NCI-H128 (cell line): ENCODE measurements at regions not wholly inside any gene's neighbourhood (a gene's known extent, or its start where the extent isn't known, plus 50 kb on each side); places are given as distances from the start of the nearest gene placed in this dataset.
A peak's percentile ranks its signal among the peaks of the same experiment; 100 is the strongest.
"Not testable (repeated sequence)": the region's sequence is repeated elsewhere in the genome, so short reads cannot be mapped to it uniquely, and the experiment has no call there.

ENCODE experiments used
- DNase-seq: peaks from one replicate; lab custom pipeline; 2025; ENCODE audit not compliant: unreplicated experiment; lab: John Stamatoyannopoulos, UW

DNA sequence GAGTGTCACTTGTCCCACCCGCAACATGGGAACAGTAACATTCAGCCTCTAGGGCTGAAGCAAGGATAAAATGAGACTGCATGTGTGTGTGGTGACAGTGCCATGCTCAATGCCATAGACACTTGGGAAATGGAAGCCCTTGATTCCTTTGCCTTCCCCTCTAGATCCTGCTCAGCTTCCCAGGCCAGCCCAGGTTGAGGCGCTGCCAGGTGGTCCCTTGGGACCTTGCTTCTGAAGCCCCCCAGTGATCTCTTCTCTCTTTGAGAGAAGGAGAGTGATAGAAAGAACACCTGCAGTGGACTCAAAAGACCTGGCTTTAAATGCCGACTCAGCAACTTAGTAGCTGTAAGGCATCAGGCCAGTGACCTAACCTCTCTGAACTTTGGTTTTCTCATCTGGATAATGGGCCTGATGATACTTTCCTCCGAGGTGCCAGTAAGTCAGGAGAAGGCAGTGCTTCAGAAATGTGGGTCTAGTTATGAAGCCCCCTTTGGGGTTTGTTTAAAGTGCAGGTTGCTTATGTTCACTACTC lies 144.5 kb downstream of the RPLP1 start:
- DNase-seq = no peak

DNA sequence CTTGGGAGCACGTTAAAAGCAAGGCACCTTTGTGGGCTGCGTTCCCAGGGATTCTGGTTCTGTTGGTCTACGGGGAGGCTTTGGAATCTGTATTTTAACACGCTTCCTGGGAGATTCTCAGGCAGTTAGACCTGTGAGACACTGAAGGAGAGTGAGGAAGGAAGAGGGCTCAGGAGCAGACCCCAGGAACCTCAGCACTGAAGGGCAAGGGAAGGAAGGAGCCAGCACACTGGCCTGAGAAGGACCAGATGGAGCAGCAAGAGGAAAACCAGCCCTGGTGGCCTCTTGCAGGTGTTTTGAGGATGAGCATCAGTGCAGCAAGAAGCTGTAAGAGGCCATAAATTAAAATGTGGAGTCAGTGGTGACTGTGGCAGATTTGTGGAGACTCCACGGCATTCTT lies 146.7 kb downstream of the RPLP1 start:
- no peak for DNase-seq

DNA sequence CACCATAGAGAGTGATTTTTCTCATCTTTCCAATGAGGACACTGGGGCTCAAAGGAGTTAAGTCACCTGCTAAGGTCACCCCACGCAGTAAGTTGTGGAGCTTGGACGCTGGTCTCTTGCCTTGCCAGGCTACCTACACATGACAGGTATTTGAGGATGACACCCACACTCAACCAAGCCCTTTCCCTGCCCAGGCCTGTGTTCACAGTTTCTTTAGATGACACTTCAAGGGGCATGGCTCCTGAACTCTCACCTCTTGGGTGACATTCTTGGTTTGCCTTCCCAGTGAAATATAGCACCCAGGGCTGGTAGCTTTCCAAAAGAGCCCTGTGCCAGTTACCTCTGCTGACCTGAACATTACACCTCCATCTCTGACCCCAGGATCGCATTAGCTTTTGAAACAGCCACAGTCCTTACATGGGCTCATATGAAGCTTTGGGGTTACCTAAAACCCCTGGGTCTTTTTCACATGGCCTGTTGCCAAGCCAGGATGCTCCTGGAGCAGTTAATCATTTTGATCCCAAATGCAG lies 148.0 kb downstream of the RPLP1 start:
- DNase-seq = no peak

DNA sequence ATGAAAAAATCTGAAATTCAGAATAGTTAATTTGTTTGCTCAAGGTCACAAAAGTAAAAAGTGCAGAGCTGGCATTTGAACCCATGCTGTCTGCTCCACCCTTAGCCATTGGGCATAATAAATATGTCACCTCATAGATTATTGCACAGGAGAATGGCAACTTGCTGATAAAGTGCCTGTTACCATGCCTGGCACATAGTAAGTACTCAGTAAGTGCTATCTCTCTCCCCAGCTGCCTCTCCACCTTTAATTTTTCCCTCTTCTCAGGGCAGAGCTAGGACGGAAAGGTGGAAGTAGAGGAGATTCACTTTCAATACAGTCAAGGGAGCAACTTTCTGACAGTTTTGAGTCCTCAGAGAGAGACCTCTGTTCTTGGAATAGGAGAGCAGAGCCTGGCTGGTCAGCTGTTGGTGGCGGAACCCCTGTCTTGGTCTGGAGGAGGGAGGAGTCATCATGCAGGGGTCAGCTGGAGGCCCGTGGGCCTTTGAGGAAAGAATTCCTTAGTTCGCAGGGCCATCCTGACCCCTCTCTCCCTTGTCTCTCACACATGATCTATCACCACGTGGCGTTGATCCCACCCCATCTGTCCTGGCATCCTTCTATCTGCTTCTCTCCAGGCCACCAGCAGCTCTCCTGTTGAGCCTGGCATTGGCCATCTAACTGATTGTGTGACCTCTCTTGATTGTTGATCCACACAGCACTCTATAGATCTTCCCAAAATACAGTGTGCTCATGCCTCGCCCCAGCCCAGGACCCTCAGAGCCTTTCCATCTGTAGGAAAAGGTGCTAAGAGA lies 149.3 kb downstream of the RPLP1 start:
- DNase-seq = no peak

DNA sequence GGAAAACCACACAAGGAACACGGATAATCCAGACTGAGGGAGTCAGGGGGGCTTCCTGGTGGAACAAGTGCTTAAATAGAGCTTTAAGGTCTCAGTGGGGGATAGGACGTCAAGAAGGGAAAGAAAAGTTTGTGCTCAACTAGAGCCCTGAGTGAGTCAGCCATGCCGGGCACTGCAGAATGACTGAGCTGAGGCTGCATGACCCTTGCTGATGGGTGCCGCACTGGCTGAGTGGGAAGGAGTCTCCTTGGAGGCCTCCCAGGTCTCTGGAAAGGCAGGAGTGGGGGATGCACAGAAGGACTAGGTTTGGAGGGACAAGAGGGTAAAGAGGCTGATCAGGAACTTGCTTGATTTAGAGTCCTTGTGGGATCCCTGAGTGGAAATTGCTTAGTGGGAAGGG lies 150.3 kb downstream of the RPLP1 start:
- no peak for DNase-seq

DNA sequence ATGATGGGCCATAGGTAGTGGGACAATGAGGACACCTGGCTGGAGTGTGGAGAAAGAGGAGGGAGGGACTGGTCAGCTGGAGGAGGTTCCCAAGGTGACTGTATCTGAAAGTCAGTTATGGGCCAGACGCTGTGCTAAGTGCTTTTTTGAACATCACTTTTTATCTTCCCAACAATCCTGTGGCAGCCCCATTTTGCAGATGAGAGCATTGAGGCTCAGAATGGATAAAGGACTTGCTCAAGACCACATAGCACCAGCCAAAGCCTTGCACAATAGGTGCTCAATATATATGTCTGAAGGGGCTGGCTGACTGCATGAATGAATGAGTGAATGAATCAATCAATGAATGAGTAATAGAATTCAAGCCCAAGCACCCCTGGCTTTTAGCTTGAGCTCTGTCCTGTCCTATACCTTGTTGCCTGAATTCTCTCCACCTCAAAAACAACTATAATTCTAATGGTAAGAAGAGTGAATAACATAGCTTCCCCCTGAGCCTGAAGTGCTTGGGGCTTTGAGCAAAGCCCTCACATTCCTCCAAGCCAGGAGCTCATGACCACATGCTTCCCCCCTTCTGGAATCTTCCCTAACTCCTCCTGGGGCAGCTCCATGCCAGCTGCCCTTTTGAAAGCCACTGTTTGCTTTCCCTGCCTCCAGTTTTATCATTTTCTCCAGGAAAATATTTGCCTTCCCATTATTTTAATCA lies 150.9 kb downstream of the RPLP1 start:
- DNase-seq = no peak

DNA sequence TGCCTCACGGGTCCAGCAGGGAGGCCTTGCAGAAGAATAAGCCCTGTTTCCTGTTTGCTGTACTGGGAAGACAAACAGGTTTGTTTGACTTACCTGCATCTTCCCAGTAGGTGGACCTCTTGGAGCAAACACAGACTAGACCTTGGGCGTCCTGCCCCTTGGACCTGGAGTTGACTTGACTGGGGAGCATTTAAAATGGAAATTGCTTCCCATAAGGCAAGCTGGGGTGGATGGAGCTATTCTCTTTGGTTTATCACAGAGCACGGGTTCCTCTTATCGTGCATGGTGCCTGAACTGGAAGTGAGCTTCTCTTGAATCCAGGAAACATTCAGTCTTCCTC lies 151.4 kb downstream of the RPLP1 start:
- no peak for DNase-seq

DNA sequence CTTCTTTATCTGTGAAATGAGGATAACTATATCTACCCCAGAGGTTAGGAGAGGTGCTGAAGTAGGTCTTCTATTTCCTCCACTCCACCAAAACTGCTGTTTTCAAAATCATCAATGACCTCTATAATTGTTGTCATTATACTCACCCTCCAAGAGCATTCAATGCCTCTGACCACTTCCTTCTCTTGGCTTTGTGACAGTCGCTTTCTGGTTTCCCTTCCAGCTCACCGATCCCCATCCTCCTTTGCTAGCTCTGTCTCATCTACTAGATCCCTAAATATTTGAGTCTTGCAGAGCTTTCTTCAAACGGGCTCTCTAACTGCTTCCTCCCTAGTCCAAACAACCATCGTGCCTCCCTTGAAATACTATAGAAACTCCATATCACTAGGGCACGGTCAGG lies 153.5 kb downstream of the RPLP1 start:
- no peak for DNase-seq

DNA sequence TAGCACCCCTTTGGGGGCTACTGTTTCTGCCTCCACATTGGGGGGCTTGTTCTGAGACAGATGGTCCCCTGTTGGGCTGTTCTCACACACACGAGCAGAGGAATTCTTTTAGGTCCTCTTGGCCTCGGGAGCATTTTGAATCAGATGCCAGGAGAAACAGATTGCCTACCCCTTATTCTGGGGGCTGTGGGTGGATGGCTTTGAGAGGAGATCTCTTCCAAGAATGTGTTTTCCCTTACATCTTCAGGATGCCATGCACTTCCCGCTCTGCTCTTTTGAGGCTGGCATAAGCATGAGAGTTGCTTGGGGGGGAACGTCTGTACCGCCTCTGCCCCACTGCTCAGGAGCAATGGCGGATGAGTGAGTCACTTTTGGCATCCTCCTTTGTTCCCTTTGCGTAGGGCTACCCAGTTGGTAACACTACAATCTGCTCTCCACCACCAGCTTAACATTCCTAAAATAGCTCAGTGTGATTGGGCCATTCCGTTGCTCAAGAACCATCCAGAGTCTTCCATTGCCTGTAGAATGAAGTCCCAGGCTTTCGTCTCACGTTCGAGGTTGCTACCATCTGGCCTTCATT lies 154.4 kb downstream of the RPLP1 start:
- no peak for DNase-seq

DNA sequence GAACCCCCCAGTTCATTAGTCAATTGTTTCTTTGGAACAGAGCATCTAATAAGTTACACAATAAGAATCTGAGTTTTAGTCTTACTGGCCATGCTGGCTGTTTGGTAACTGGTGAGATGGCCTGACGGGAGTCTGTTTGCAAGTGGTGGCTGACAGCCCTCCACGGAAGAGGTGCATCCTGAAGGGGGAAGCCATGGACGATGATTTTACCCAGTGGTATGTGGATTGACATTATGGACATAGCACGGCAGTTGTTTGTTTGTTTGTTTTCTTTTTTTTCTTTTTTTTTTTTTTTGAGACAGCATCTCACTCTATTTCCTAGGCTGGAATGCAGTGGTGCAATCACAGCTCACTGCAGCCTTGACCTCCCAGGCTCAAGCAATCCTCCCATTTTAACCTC lies 156.0 kb downstream of the RPLP1 start:
- DNase-seq = no peak

DNA sequence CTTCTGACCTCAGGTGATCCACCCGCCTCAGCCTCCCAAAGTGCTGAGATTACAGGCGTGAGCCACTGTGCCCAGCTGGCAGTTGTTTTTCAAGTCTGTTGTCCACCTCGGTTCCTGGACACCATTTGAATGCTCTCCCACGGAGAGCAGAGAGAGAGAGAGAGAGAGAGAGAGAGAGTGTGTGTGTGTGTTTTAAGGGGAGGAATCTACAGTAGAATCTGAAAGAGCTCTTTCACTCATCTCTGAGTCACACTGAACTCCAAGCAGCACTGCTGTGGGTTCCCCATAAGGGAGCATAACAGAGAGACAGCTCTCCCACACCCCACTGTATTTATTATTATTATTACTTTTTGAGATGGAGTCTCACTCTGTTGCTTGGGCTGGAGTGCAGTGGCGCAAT lies 156.6 kb downstream of the RPLP1 start:
- DNase-seq = no peak

DNA sequence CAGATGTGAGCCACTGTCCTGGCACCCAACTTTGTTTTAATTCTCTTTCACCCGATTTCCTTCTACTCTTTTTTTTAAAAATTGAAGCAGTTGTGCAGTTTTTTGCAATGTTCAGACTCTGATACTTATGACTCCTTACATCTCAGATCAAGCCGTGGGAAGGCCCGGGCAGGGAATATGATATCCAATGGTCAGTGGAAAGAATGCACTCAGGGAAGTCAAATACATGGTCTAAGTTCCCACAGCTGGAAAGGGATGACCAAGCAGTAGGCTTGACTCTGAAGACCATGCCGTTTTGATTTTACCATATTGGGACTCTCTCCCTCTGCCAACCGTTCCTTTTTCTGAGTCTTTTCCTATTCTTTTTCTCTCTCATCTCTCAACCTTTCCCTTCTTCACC lies 157.2 kb downstream of the RPLP1 start:
- DNase-seq = no peak

DNA sequence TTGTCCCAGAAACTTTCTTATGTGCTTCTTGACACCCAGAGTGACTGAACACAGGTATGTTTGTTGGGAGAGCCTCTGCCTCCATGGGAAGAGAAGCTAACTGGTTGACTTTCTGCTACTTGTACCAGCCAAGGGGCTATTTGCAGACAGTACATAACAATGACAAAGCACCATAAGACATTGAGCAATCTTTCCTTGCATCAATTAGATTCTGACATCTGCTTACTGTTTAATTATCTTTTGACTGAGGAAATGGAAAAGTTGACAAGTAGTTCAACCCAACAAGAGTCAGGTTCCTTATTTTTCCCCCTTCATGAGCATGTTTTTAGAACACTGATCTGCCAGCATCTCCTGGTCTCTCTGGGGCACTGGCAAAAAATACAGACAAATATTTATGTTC lies 157.7 kb downstream of the RPLP1 start:
- DNase-seq = no peak

DNA sequence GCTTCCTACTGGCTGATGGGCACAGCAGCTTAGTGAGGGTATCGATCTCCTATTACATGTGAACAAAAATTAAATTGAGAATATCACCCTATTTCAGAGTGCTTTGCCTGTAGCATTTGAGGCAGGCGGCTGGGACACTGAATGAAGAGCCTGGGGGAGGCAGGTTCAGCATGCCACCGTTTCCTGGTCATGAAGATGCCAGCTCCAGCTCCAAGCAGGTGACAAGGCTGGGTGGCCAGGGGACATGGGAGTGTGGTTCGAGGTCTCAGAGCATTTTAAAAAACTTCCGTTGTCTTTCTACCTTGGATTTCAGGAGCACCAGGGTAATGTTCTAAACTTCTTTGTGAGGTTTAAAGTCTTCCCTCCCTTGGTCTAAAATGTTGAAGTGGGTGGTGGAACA lies 158.2 kb downstream of the RPLP1 start:
- no peak for DNase-seq

DNA sequence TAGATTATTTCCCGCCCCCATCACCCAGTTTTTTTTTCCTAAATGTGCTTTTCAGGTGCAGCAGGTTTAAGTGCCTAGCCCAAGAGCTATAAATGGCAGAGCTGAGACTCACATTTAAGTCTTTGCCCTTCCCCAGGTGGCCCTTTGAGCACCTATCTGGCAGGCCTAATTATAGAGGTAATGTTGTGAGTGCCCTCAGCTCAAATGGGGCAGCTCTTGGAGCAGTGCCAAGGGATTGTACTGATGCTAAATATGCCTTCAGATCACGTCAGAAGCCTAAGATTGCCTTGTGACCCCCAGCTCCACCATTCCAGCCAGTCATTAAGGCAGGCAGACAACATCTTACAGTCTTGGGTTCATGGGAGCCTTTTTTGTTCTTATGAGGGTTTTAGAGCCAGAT lies 159.5 kb downstream of the RPLP1 start:
- DNase-seq = peak; percentile 47

DNA sequence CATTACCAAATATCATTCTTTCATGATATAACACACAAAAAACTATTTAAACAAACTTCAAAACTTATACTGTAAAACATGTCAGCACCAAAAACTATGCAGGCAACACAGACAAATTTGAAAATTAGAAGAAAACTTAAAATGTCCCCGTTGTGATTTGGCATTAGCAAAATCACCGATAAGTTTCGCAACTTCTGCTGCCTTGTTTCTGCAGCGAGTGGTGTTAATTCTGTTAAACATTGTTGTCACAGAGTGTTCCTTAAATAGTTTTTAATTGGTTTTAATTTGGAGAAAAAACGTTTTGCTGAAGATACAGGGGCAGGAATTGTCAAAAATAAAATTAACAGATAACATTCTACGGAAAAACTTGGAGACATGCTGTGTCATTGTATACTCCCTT lies 160.6 kb downstream of the RPLP1 start:
- no peak for DNase-seq

DNA sequence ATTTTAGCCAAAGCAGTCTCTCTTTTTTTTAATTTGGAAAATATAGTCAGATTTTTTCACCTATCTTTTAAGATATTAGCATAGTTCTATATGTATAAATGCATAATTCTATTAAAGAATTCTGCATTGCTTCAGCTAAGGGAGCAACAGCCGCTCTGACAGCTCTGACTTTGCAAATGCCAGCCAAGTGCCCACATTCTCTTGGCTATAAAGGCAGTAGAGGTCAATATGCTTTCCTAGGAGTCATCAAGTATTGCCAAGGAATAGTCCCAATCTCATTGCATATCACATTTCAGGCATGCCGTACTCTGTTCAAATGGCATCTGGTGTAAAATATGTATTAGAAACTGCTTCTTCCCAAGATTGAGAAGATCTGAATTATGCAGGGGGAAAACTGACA lies 161.4 kb downstream of the RPLP1 start:
- DNase-seq = no peak

DNA sequence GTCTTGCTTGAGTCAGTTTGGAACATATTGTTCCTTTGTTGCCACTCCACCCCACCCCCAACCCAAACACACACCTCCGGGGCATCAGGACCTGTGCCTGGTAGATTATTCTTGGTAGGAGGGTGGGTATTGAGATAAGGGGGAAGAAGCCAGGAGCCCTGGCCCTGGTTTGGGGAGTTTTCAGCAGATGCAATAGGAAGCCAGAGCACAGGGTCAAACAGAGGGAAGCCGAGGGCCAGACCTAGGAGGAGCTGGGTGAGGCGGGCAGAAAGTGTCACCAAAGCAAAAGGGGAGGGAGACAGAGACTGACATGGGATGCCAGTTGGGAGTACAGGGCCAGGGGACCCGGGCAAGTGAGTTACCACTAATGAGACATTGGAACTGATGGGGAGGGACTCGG lies 163.1 kb downstream of the RPLP1 start:
- DNase-seq = no peak

DNA sequence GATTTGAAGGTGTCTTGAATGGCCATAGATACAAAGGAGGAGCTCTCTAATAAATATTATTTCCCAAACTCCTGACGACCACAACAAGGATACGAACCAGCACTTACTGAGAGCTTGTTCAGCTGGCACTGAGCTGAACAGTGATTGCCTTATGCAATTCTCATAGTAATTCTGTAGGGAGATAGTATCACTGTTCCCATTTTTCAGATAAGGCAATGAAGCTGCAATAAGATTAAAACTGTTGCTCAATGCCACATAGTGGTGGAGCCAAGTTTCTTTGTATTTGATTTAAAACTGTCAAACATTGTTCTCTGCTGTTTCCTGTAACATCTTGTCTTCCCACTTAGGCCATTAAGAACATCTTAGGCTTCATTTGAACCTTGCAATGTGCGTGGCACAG lies 163.9 kb downstream of the RPLP1 start:
- no peak for DNase-seq

DNA sequence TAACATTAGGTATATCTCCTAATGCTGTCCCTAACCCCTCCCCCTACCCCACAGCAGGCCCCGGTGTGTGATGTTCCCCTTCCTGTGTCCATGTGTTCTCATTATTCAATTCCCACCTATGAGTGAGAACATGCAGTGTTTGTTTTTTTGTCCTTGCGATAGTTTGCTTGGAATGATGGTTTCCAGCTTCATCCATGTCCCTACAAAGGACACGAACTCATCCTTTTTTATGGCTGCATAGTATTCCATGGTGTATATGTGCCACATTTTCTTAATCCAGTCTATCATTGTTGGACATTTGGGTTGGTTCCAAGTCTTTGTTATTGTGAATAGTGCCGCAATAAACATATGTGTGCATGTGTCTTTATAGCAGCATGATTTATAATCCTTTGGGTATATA lies 164.5 kb downstream of the RPLP1 start:
- DNase-seq = not testable (repeated sequence)

DNA sequence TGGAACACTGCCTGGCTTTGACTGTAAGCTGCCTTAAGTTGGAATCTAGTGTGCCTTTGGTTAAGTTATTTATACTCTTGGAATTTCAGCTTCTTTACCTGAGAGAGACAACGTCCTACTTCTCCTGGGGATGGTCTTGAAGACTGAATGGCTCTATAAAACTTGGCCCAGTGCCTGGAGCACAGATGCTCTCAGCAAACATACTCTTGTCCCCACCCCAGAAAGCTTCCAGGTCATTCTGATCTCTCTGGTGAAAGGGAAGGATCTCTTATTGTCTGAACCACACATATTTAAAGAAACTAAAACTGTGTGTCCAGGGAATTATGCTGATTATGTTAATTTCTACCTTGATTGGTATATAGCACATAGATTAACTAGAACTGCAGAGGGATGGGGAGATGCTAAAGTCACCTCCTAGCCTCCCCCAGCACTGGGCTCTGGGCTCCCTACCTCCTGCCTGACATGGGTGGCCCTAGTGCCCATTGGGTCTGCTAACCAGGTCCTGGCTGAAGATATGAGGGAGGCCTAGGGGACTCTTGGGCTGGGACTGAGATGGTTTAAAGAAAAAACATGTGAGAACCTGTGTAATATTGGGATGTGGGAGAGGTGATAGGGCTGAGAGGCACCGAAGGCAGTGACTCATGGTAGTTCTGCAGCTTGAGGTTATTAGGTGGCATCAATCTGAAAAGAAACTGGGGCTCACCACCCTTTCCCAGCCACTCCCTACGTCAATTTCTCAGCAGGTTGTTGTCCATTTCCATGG lies 171.0 kb downstream of the RPLP1 start:
- no peak for DNase-seq
